IMR-90 (cell line): ENCODE measurements at regions not wholly inside any gene's neighbourhood (a gene's known extent, or its start where the extent isn't known, plus 50 kb on each side); places are given as distances from the start of the nearest gene placed in this dataset.

ENCODE experiments used
- ATAC-seq: fragments of 200-7000 bp; cut with Tn5 transposase; 2 replicates; pipeline ENCODE4 v1.9.1; 2020; ENCODE audit warnings: low read depth, mild to moderate bottlenecking, moderate library complexity
- BruUV-seq: library from RNA; stranded (reverse); fragments of 400-500 nt; replicated peaks from 2 replicates; lab custom pipeline; 2021; lab: Mats Ljungman, UMichigan
- CTCF ChIA-PET: fragments of 300-600 bp; formaldehyde crosslinking; extraction: SDS; loops from one replicate; lab custom pipeline; 2021; ENCODE audit warnings: antibody characterized with exemption; lab: Yijun Ruan, JAX
- POLR2A ChIA-PET: fragments of 300-600 bp; sonication (Branson Sonifier 250); formaldehyde crosslinking; loops from one replicate; lab custom pipeline; 2022; ENCODE audit warnings: antibody characterized with exemption; ENCODE audit not compliant: unreplicated experiment; lab: Charles Lee
- DNase-seq: peaks from one replicate; pipeline ENCODE4 v3.0.0; 2013
- H2AFZ ChIP-seq: replicated peaks from 2 replicates; pipeline ENCODE3; 2013; ENCODE audit warnings: low read length, mild to moderate bottlenecking; ENCODE audit not compliant: poor library complexity
- H2AK5ac ChIP-seq: 2 replicates; pipeline ENCODE4 v1.6.1; 2013; ENCODE audit warnings: low read depth, low read length, inconsistent platforms
- H2AK9ac ChIP-seq: replicated peaks from 2 replicates; pipeline ENCODE3; 2013; ENCODE audit warnings: mild to moderate bottlenecking, low read depth, low read length, moderate library complexity; ENCODE audit not compliant: poor library complexity
- H2BK120ac ChIP-seq: 2 replicates; pipeline ENCODE4 v1.6.1; 2013; ENCODE audit warnings: low read depth, low read length, inconsistent platforms
- H2BK15ac ChIP-seq: 3 replicates; pipeline ENCODE4 v1.6.1; 2013; ENCODE audit warnings: low read depth, low read length, inconsistent platforms
- H2BK20ac ChIP-seq: 2 replicates; pipeline ENCODE4 v1.6.1; 2013; ENCODE audit warnings: low read depth, mild to moderate bottlenecking, inconsistent platforms, low read length, moderate library complexity
- H2BK5ac ChIP-seq: 2 replicates; pipeline ENCODE4 v1.6.1; 2013; ENCODE audit warnings: mild to moderate bottlenecking, low read depth, low read length, inconsistent platforms; ENCODE audit not compliant: poor library complexity, severe bottlenecking
- H3K14ac ChIP-seq: replicated peaks from 2 replicates; pipeline ENCODE4 v1.6.1; 2013; ENCODE audit warnings: low read depth, low read length, inconsistent platforms
- H3K18ac ChIP-seq: 2 replicates; pipeline ENCODE4 v1.6.1; 2013; ENCODE audit warnings: low read depth, low read length, control low read depth
- H3K23ac ChIP-seq: 2 replicates; pipeline ENCODE4 v1.6.1; 2013; ENCODE audit warnings: low read depth, low read length, inconsistent platforms
- H3K27ac ChIP-seq: 2 replicates; pipeline ENCODE4 v1.5.1; 2013; ENCODE audit warnings: mild to moderate bottlenecking, control low read depth, low read length; ENCODE audit not compliant: insufficient read depth
- H3K27me3 ChIP-seq: 2 replicates; pipeline ENCODE4 v1.6.1; 2013; ENCODE audit warnings: low read length; ENCODE audit not compliant: control insufficient read depth, insufficient read depth
- H3K36me3 ChIP-seq: 2 replicates; pipeline ENCODE4 v1.6.1; 2013; ENCODE audit warnings: low read length, mixed read lengths; ENCODE audit not compliant: control insufficient read depth, insufficient read depth
- H3K4ac ChIP-seq: 2 replicates; pipeline ENCODE4 v1.6.1; 2013; ENCODE audit warnings: low read depth, low read length, inconsistent platforms
- H3K4me1 ChIP-seq: 2 replicates; pipeline ENCODE4 v1.6.1; 2013; ENCODE audit warnings: low read length, mixed read lengths; ENCODE audit not compliant: control insufficient read depth, insufficient read depth
- H3K4me2 ChIP-seq: 2 replicates; pipeline ENCODE4 v1.6.1; 2013; ENCODE audit warnings: low read depth, mild to moderate bottlenecking, control low read depth, low read length, moderate library complexity
- H3K4me3 ChIP-seq: 2 replicates; pipeline ENCODE4 v1.5.1; 2013; ENCODE audit warnings: low read depth, mild to moderate bottlenecking, control low read depth, low read length, moderate library complexity; ENCODE audit not compliant: insufficient read depth
- H3K56ac ChIP-seq: 2 replicates; pipeline ENCODE4 v1.6.1; 2013; ENCODE audit warnings: low read length, inconsistent platforms; ENCODE audit not compliant: insufficient read depth; ENCODE audit errors: extremely low read depth
- H3K79me1 ChIP-seq, 2 experiments: 2 replicates each; pipeline ENCODE4 v1.6.1; 2013; ENCODE audit warnings: low read length in 2 of 2, inconsistent platforms in 1 of 2, low read depth in 1 of 2
- H3K9ac ChIP-seq: 2 replicates; pipeline ENCODE4 v1.6.1; 2013; ENCODE audit warnings: low read depth, low read length, control low read depth
- H3K9me1 ChIP-seq: 2 replicates; pipeline ENCODE4 v1.6.1; 2013; ENCODE audit warnings: low read length, inconsistent platforms; ENCODE audit not compliant: insufficient read depth
- H3K9me3 ChIP-seq: 2 replicates; pipeline ENCODE4 v1.6.1; 2013; ENCODE audit warnings: low read length; ENCODE audit not compliant: control insufficient read depth, insufficient read depth
- H4K20me1 ChIP-seq: 2 replicates; pipeline ENCODE4 v1.6.1; 2013; ENCODE audit warnings: low read length, inconsistent platforms; ENCODE audit not compliant: insufficient read depth
- H4K5ac ChIP-seq: 2 replicates; pipeline ENCODE4 v1.6.1; 2013; ENCODE audit warnings: mild to moderate bottlenecking, low read depth, low read length, control low read depth
- H4K8ac ChIP-seq, 2 experiments: 2 replicates each; pipeline ENCODE4 v1.6.1; 2013; ENCODE audit warnings: low read depth in 2 of 2, low read length in 2 of 2, control low read depth in 1 of 2, inconsistent platforms in 1 of 2
- H4K91ac ChIP-seq: 2 replicates; pipeline ENCODE4 v1.6.1; 2013; ENCODE audit warnings: low read depth, low read length, inconsistent platforms; ENCODE audit not compliant: insufficient read depth
- BHLHE40 ChIP-seq: fragments of 150-350 bp; IDR thresholded peaks from 2 replicates; pipeline ENCODE4 v1.6.1; 2016; ENCODE audit warnings: mild to moderate bottlenecking, low read depth, low read length
- CEBPB ChIP-seq: IDR thresholded peaks from 2 replicates; pipeline ENCODE4 v1.6.1; 2012; ENCODE audit warnings: low read depth, low read length, improper control_type of control experiment
- CHD1 ChIP-seq: IDR thresholded peaks from 2 replicates; pipeline ENCODE4 v1.6.1; 2012; ENCODE audit warnings: low read depth, low read length, improper control_type of control experiment
- CTCF ChIP-seq: conservative IDR thresholded peaks from 2 replicates; pipeline ENCODE4 v1.5.1; 2012; ENCODE audit warnings: mild to moderate bottlenecking, low read depth, low read length, improper control_type of control experiment
- ELK1 ChIP-seq: fragments of 150-350 bp; IDR thresholded peaks from 2 replicates; pipeline ENCODE4 v1.6.1; 2016; ENCODE audit warnings: low read depth, mild to moderate bottlenecking, low read length, moderate library complexity, borderline replicate concordance
- FOS ChIP-seq: fragments of 150-350 bp; IDR thresholded peaks from 2 replicates; pipeline ENCODE4 v1.6.1; 2016; ENCODE audit warnings: low read depth, low read length
- MAFK ChIP-seq: IDR thresholded peaks from 2 replicates; pipeline ENCODE4 v1.6.1; 2012; ENCODE audit warnings: low read depth, low read length, improper control_type of control experiment
- MAZ ChIP-seq: IDR thresholded peaks from 2 replicates; pipeline ENCODE4 v1.6.1; 2012; ENCODE audit warnings: low read depth, mild to moderate bottlenecking, low read length, improper control_type of control experiment, moderate library complexity, borderline replicate concordance
- MXI1 ChIP-seq: IDR thresholded peaks from 2 replicates; pipeline ENCODE4 v1.6.1; 2012; ENCODE audit warnings: low read depth, mild to moderate bottlenecking, low read length, moderate library complexity, borderline replicate concordance
- NFE2L2 ChIP-seq: fragments of 150-350 bp; IDR thresholded peaks from 2 replicates; pipeline ENCODE4 v1.6.1; 2016; ENCODE audit warnings: low read depth, mild to moderate bottlenecking, low read length
- POLR2A ChIP-seq: IDR thresholded peaks from 2 replicates; pipeline ENCODE4 v1.6.1; 2012; ENCODE audit warnings: mild to moderate bottlenecking, low read depth, low read length
- RAD21 ChIP-seq: IDR thresholded peaks from 2 replicates; pipeline ENCODE4 v1.6.1; 2012; ENCODE audit warnings: low read length, improper control_type of control experiment
- RCOR1 ChIP-seq: IDR thresholded peaks from 2 replicates; pipeline ENCODE4 v1.6.1; 2012; ENCODE audit warnings: mild to moderate bottlenecking, low read length, improper control_type of control experiment; ENCODE audit not compliant: insufficient replicate concordance
- RFX5 ChIP-seq: IDR thresholded peaks from 2 replicates; pipeline ENCODE4 v1.8.0; 2012; ENCODE audit warnings: low read depth, mild to moderate bottlenecking, low read length, moderate library complexity
- SMC3 ChIP-seq: fragments of 150-350 bp; IDR thresholded peaks from 2 replicates; pipeline ENCODE4 v1.6.1; 2016; ENCODE audit warnings: low read depth, mild to moderate bottlenecking, antibody characterized with exemption, low read length, moderate library complexity
- USF2 ChIP-seq: fragments of 150-350 bp; IDR thresholded peaks from 2 replicates; pipeline ENCODE4 v1.6.1; 2017; ENCODE audit warnings: mild to moderate bottlenecking, antibody characterized with exemption, low read length, low read depth
- WGBS, 2 experiments: methylation state at CpG; one replicate each; pipeline versions ENCODE4 v1.1.5 to v1.1.7; 2013; ENCODE audit warnings: missing lambda C conversion rate in 2 of 2; ENCODE audit not compliant: insufficient read length in 1 of 2; ENCODE audit errors: extremely low coverage in 2 of 2; 5-methylcytosine and 5-hydroxymethylcytosine counted together
- dilution Hi-C: fragments of 300-500 bp; cut with HindIII; formaldehyde crosslinking; loops from one replicate; pipeline ENCODE4 v1.14.3; 2018; ENCODE audit warnings: low sequenced_read_pairs; ENCODE audit not compliant: unreplicated experiment
- in situ Hi-C: fragments of 300-500 bp; cut with MboI; formaldehyde crosslinking; loops from 3 replicates; pipeline ENCODE4 v1.14.3; 2019; ENCODE audit warnings: low sequenced_read_pairs, inconsistent platforms, mixed read lengths
- intact Hi-C: fragments of 100-400 bp; cut with micrococcal nuclease; formaldehyde crosslinking; loops from 2 replicates; pipeline ENCODE4 v1.10.0; 2022

GRCh38 chr5:124039410-124039809, 527.4 kb downstream of the CSNK1G3 start:
- Histone ChIP-seq H2BK15ac (no peak overlapping the region), H2BK5ac (no peak overlapping the region), H2AK9ac (no peak overlapping the region), H3K23ac (no peak overlapping the region), H4K8ac (no peak overlapping the region), H3K4me1 (no peaks in the 10 kb centered on the region), H2BK120ac (no peak overlapping the region), H3K4me2 (no peak overlapping the region), H2AFZ (no peak overlapping the region), H4K20me1 (no peaks in the 10 kb centered on the region), H3K79me1 (no peaks in the 10 kb centered on the region), H2BK20ac (no peak overlapping the region), H3K18ac (no peak overlapping the region), H3K56ac (no peak overlapping the region), H3K9me1 (no peaks in the 10 kb centered on the region), H3K27me3 (no peaks in the 10 kb centered on the region), H3K9ac (no peak overlapping the region), H3K4me3 (no peak overlapping the region), H3K14ac (no peak overlapping the region), H3K9me3 (no peaks in the 10 kb centered on the region), H2AK5ac (no peak overlapping the region), H3K4ac (no peak overlapping the region), H3K36me3 (no peaks in the 10 kb centered on the region), H3K27ac (no peak overlapping the region), H4K5ac (no peak overlapping the region), H4K91ac (no peak overlapping the region)
- ChIA-PET CTCF (no interaction called here), POLR2A (no interaction called here)
- ATAC-seq (no peak), DNase-seq (no peak)
- no CpG with 5 or more reads among the region's 1 CpG for WGBS, 2 experiments
- dilution Hi-C loops, result no loop called here
- intact Hi-C loops, result no loop called here
- in situ Hi-C loops, result no loop called here
- TF ChIP-seq BHLHE40 (no peak), ELK1 (no peak), RFX5 (no peak), MAFK (no peak), FOS (no peak), RCOR1 (no peak), USF2 (no peak), POLR2A (no peak), CTCF (no peak), SMC3 (no peak), RAD21 (no peak), MXI1 (no peak), MAZ (no peak), CHD1 (no peak), CEBPB (no peak), NFE2L2 (no peak)
- no TSS peak for BruUV-seq
